G401.6 (cell line): ENCODE measurements at regions not wholly inside any gene's neighbourhood (a gene's known extent, or its start where the extent isn't known, plus 50 kb on each side); places are given as distances from the start of the nearest gene placed in this dataset.

Experiments used
- FAIRE-seq: peaks from 2 replicates; lab custom pipeline; 2012; peaks lifted over from hg19 to GRCh38; lab: Jason Lieb, UNC

DNA sequence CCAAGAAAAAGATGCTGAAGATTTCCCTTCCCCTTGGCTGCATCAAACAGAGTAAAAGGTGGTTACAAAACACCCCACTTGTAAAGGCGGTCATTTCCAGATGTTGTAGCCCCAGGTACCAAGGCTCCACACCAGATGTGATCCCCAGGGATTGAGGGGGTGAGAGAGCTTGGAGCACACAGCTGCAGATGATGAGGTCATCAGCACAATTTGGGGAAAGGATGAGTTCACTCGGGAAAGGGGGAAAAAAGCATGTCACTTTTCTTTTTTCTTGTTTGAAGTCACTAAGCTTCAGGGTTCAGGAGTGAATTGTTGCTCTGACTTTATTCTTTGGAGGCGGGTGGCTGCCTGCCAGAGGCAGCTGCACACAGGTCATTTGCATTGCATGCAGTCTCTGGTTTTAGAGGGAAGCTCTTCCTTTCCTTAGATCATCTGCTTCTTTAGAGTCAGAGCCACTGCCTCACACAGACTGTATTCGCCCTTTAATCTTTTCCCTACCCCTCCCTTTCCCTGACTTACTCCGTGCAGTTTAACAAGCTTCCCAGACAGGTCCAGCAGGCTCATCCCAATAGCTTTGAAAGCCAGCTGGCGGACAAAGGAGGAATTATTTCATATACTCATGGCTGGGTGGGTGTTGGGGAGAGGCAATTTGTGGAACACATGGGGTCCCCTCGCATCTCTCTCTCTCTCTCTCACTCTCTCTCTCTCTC lies 409.3 kb upstream of the SLC24A2 start:
- FAIRE-seq, result no peak

DNA sequence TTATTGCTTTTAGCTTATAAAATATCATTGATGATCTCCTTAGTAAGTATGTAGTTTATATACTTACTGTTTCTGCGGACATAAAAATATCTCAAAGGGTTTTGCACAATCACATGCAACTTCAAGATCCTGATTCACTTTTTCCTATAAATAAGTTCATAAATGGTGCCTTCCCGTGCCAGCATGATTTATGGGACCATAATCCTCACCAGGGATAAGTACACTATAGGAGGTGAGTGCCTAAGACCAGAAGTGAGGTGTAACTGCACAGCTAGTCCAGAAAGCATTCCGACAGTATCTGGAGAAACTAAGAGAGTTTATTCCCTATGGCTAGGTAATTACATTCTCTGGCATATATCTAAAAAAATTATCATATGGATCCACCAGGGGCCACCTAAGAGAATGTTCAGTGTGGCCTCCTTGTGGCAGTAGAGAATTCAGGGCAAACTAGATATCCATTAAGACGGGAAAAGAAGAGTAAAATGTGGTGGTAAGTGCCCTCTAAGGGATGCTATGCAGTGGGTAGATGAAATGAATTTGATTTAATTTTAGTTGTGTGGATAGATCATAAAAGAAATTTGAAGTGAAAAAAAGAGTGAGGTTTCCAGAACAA lies 402.5 kb upstream of the SLC24A2 start:
- no peak for FAIRE-seq

GRCh38 chr9:20189871-20190270 lies 401.0 kb upstream of the SLC24A2 start:
- no peak for FAIRE-seq

- FAIRE-seq, result no peak
Observed at GRCh38 chr9:20188616-20189369, 400.0 kb upstream of the SLC24A2 start.

DNA sequence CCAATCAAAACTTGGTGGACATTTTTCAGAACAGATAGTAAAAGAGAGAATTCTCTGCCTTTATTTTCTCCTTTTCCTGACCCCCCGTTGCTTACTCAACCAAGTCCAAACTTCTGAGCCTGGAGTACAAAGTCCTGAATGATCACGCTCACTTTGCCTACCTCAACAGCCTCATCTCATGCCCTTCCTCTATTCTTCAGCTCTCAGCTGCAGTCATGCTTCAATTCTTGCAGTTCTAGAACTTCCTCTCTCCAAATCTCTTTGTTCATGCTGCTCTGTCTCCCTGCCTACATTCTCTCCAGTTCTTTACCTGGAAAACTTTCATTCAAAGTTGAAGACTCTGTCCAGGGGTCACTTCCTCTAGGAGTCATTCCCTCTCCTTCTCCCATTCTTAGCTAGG lies 398.5 kb upstream of the SLC24A2 start:
- FAIRE-seq, result no peak

DNA sequence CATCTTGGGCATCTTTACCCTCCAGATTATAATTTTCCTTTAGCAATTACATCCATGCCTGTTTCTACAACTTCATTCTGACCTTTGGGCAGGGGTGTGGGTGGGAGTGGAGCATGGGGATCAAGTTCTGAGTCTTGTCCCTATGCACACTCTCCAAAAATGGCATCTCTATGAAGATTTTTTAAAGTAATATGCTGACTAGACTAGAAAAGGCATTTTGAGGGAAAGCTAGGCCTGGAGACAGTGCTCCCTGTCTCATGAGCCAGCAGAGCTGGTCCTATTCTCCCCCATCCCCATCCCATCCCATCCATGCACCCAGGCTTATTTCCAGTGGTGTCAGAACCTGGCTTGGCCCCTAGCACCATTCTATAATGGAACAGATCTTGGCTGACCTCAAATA lies 398.0 kb upstream of the SLC24A2 start:
- no peak for FAIRE-seq

- no peak for FAIRE-seq
Observed at GRCh38 chr9:20186231-20186630, 397.4 kb upstream of the SLC24A2 start.

DNA sequence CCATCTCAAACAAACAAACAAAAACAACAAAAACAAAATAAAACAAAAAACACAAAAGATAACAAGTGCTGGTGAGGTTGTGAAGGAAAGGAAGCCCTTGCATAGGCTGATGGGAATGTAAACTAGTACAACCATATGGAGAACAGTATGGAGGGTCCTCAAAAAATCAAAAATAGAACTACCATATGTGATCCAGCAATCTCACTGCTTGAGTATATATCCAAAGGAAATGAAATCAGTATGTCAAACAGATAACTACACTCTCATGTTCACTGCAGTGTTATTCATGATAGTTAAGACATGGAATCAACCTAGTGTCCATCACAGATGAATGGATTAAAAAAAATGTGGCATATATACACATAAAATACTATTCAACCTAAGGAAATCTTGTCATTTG lies 395.7 kb upstream of the SLC24A2 start:
- FAIRE-seq, result no peak

DNA sequence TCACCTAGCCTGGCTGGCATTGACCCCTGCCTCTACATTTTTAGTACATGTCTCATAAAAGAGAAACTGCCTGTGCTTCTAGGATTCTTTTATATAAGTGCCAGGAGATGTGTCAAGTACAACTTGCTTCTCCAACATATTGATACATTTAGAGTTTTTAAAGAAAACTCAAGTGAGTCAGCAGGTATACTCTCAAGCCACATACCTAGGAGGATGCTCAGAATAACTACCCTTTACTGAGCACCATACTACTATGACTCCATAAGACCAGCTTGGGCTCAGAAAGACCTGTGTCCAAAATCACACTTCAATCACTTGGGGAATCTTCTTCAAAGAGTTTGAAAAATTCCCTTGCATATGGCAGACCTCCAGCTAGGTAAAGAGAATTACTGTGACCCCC lies 389.8 kb upstream of the SLC24A2 start:
- FAIRE-seq, result no peak

- no peak for FAIRE-seq
Observed at GRCh38 chr9:20178197-20178596, 389.4 kb upstream of the SLC24A2 start.

GRCh38 chr9:20170122-20170521 lies 381.3 kb upstream of the SLC24A2 start:
- FAIRE-seq, result no peak

DNA sequence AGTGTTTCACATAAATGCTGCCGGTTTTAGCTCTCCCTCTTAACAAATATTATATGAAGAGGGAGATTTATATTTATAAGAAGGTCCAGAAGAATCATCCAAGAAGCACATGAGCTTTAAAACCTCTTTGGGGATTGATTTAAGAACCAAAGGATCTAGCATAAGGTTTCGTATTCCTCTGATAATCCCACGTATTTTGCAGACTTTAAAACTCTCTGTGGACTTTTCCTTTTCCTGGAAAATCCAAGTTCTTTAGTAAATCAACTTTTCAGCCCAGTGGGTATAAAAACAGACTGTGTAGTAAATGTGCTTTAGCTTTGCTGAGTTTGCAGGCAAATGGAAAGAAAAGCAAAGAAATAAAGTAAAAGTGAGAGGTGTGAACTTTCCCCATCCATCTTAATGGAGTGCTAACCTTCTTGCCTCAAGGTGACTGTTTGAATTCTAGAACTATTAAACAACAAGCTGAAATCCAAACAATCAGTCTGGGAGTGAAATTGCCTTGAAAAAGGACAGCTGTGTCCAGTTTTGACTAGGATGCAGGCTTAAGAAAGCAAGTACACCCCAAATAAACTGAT lies 363.4 kb upstream of the SLC24A2 start:
- no peak for FAIRE-seq

- no peak for FAIRE-seq
Observed at GRCh38 chr9:20148416-20148815, 359.6 kb upstream of the SLC24A2 start.

- FAIRE-seq, result no peak
Observed at GRCh38 chr9:20144197-20144596, 355.4 kb upstream of the SLC24A2 start.

DNA sequence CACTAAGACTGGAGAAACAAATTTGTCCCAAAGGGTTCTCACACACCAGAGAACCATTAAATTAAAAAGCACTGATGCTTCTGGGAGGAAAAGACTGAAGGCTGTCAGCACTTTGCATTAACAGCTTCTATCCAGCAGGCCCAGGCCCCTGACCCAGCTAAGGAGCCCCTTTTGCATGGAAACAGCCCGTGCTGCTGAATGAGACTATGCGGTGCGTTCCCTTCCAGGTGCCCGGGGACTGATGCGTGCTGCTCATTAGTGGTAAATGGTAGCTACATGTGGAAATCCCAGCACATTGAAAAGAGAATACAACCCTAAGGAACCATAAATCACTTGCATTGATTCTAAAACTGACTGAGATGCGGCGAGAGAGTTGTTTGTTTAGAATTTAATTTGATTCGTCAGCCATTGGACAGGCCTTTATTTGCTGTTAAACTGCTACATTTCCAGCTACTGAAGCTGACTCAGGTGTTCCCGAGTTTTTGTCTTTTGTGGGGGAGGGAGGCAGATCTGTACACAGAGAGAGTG lies 351.0 kb upstream of the SLC24A2 start:
- FAIRE-seq, result no peak

GRCh38 chr9:20138841-20139240 lies 350.0 kb upstream of the SLC24A2 start:
- no peak for FAIRE-seq

DNA sequence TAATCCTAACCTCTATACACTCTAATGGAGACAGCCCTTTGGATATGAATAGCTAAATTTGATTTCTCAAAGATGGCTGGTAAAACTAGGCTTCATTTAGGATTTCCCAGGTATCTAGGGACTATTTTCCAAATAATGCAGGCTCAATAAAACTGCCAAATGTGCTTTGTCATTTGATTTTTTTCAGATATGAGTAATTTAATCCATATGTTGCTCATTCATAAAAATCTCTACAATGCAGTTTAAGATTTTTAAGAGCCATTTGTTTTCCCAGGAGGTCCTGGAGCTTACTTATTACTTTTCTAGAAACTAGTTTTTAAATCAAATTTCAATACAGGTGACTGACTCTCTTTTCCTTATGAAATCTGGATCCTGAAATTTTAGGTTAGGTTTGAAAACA lies 349.3 kb upstream of the SLC24A2 start:
- FAIRE-seq, result no peak

GRCh38 chr9:20137425-20137824 lies 348.6 kb upstream of the SLC24A2 start:
- FAIRE-seq, result no peak

DNA sequence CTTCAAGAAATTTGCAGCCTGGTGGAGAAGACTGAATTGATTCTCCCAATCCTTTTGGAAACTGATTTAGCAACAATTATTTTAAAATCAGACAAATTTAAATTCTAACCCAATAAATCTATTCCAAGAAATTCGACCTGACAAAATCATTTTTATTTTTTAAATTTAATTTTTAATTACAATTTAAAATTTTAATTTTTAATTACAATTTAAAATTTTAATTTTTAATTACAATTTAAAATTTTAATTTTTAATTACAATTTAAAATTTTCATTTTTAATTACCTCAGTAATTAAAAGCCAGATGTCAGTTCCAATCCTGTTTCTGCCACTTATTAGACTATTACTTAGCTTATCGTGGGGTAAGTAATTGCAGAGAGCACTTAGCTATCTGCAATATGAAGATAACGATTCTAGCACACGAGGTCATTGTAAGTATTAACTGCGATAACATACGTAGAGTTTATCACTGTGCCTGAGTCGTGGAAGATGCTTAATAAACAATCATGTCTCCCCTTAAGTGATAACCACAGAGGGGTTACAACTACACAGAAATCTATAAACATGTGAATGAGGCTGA lies 346.4 kb upstream of the SLC24A2 start:
- peak; percentile 96 for FAIRE-seq

GRCh38 chr9:20125727-20126126 lies 336.9 kb upstream of the SLC24A2 start:
- FAIRE-seq, result no peak

DNA sequence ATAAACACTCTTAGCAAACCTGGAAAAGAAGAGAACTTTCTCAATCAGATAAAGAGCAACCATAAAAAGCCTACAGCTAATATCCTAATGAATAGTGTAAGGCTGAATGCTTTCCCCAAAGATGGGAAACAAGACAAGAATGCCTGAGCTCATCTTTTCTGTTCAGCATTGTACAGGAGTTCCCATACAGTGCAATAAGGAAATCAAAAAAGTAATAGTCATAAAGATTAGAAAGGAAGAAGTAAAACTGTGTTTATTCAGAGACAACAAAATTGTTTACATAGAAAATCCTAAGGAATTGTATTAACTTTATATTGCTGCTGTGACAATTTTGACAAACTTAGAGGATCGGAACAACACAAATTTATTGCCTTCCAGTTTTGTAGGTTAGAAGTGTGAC lies 330.7 kb upstream of the SLC24A2 start:
- FAIRE-seq, result no peak

GRCh38 chr9:20117986-20118385 lies 329.1 kb upstream of the SLC24A2 start:
- no peak for FAIRE-seq

- FAIRE-seq, result no peak
Observed at GRCh38 chr9:20117482-20117881, 328.6 kb upstream of the SLC24A2 start.
